K562 (cell line): ENCODE measurements at regions not wholly inside any gene's neighbourhood (a gene's known extent, or its start where the extent isn't known, plus 50 kb on each side); places are given as distances from the start of the nearest gene placed in this dataset.

Source experiments
- ATAC-seq: fragments of 200-7000 bp; cut with Tn5 transposase; 3 replicates; pipeline ENCODE4 v1.9.1; 2020; ENCODE audit warnings: moderate library complexity
- BruUV-seq: library from RNA; stranded (reverse); fragments of 400-500 nt; replicated peaks from 2 replicates; lab custom pipeline; 2021; lab: Mats Ljungman, UMichigan
- CTCF ChIA-PET: fragments of 300-600 bp; formaldehyde crosslinking; extraction: SDS; loops from one replicate; lab custom pipeline; 2021; ENCODE audit warnings: low intra/inter-chr PET ratio; lab: Yijun Ruan, JAX
- POLR2A ChIA-PET: fragments of 300-600, 350-650 bp; sonication (Branson Sonifier 250); formaldehyde crosslinking; extraction: SDS; loops from one replicate; lab custom pipeline; 2021; ENCODE audit warnings: antibody characterized with exemption, inconsistent platforms; lab: Yijun Ruan, JAX
- DNase-seq, 4 experiments: peaks; one replicate each; pipeline versions ENCODE4 v3.0.0 to v3.0.0-alpha.2; 2011 to 2018; ENCODE audit warnings: low spot score in 3 of 4, mixed read lengths in 3 of 4; ENCODE audit errors: extremely low read depth in 1 of 4
- FAIRE-seq: peaks from 2 replicates; lab custom pipeline; 2011; peaks lifted over from hg19 to GRCh38; lab: Jason Lieb, UNC
- H2AFZ ChIP-seq: 2 replicates; pipeline ENCODE4 v1.6.0; 2011; ENCODE audit warnings: low read depth, low read length, control low read depth, inconsistent platforms
- H3K27ac ChIP-seq: fragments of 200-600 bp; 3 replicates; pipeline ENCODE4 v1.8.0; 2011; ENCODE audit warnings: low read depth, mild to moderate bottlenecking, control low read depth, inconsistent platforms, low read length, moderate library complexity, mixed read lengths; ENCODE audit errors: extremely low read depth
- H3K27me3 ChIP-seq, 2 experiments: fragments of 300-600 bp in 1 of 2; 2 replicates in 1 of 2; 3 replicates in 1 of 2; pipeline versions ENCODE4 v1.6.0 to v1.8.0; 2011; ENCODE audit warnings: inconsistent platforms in 2 of 2, low read length in 2 of 2, mild to moderate bottlenecking in 1 of 2, mixed read lengths in 1 of 2, moderate library complexity in 1 of 2; ENCODE audit not compliant: control insufficient read depth in 2 of 2, insufficient read depth in 2 of 2
- H3K36me3 ChIP-seq: fragments of 300-600 bp; 3 replicates; pipeline ENCODE4 v1.8.0; 2011; ENCODE audit warnings: mild to moderate bottlenecking, low read length, inconsistent platforms; ENCODE audit not compliant: control insufficient read depth, insufficient read depth
- H3K4me1 ChIP-seq, 2 experiments: fragments of 200-600 bp in 1 of 2; replicated peaks in 1 of 2; 2 replicates in 1 of 2; 3 replicates in 1 of 2; pipeline versions ENCODE4 v1.5.1 to v1.8.0; 2011; ENCODE audit warnings: inconsistent platforms in 2 of 2, low read length in 2 of 2, mild to moderate bottlenecking in 1 of 2, mixed read lengths in 1 of 2, moderate library complexity in 1 of 2; ENCODE audit not compliant: control insufficient read depth in 2 of 2, insufficient read depth in 2 of 2
- H3K4me2 ChIP-seq: 2 replicates; pipeline ENCODE4 v1.6.1; 2011; ENCODE audit warnings: low read length, control low read depth, inconsistent platforms, mixed read lengths; ENCODE audit not compliant: insufficient read depth
- H3K4me3 ChIP-seq: fragments of 200-600 bp; sonication (generic), shearing (Covaris generic); 2 replicates; pipeline ENCODE4 v1.5.1; 2016; ENCODE audit warnings: control low read depth, inconsistent platforms
- H3K79me2 ChIP-seq: fragments of 200-600 bp; 3 replicates; pipeline ENCODE4 v1.8.0; 2011; ENCODE audit warnings: low read length, inconsistent platforms; ENCODE audit not compliant: control insufficient read depth, insufficient read depth
- H3K9ac ChIP-seq, 2 experiments: 2 replicates each; pipeline versions ENCODE4 v1.6.0 to v1.6.1; 2011; ENCODE audit warnings: low read depth in 2 of 2, low read length in 2 of 2, control low read depth in 1 of 2, inconsistent platforms in 1 of 2, mild to moderate bottlenecking in 1 of 2, mixed read lengths in 1 of 2; ENCODE audit not compliant: insufficient read depth in 1 of 2
- H3K9me1 ChIP-seq: one replicate; pipeline ENCODE4 v1.6.0; 2011; ENCODE audit warnings: inconsistent platforms, mild to moderate bottlenecking, low read length, moderate library complexity; ENCODE audit not compliant: control insufficient read depth, insufficient read depth
- H3K9me3 ChIP-seq: replicated peaks from 2 replicates; pipeline ENCODE4 v1.5.1; 2011; ENCODE audit warnings: low read depth, low read length, inconsistent platforms; ENCODE audit not compliant: control insufficient read depth, insufficient read depth
- H4K20me1 ChIP-seq: replicated peaks from 2 replicates; pipeline ENCODE4 v1.6.1; 2011; ENCODE audit warnings: low read length, inconsistent platforms, mixed read lengths; ENCODE audit not compliant: control insufficient read depth, insufficient read depth
- CHD1 ChIP-seq: fragments of 200-600 bp; sonication (generic); IDR thresholded peaks from one replicate; pipeline ENCODE4 v1.6.1; 2012; ENCODE audit warnings: mild to moderate bottlenecking, moderate library complexity, low read length, inconsistent platforms
- ELF1 ChIP-seq: fragments of 200-800 bp; sonication (Bioruptor generic); IDR thresholded peaks from 2 replicates; pipeline ENCODE4 v1.6.1; 2016; ENCODE audit warnings: missing genetic modification characterization, missing compliant biosample characterization
- FOSL1 ChIP-seq: fragments of 200-800 bp; sonication (Bioruptor generic); conservative IDR thresholded peaks from 2 replicates; pipeline ENCODE4 v1.6.1; 2016; ENCODE audit warnings: missing genetic modification characterization, missing compliant biosample characterization
- NCOR1 ChIP-seq: fragments of 450-650 bp; IDR thresholded peaks from 2 replicates; pipeline ENCODE4 v1.6.1; 2016; ENCODE audit warnings: mild to moderate bottlenecking, moderate library complexity
- NFE2L1 ChIP-seq: fragments of 450-650 bp; IDR thresholded peaks from 2 replicates; pipeline ENCODE4 v1.6.1; 2016; ENCODE audit warnings: missing genetic modification characterization, low read depth, mild to moderate bottlenecking, missing compliant biosample characterization, moderate library complexity, borderline replicate concordance
- NUFIP1 ChIP-seq: fragments of 450-650 bp; IDR thresholded peaks from 2 replicates; pipeline ENCODE4 v1.6.1; 2018; ENCODE audit not compliant: partially characterized antibody
- OTX1 ChIP-seq: fragments of 450-650 bp; formaldehyde crosslinking; IDR thresholded peaks from 2 replicates; pipeline ENCODE4 v1.4.0; 2022; ENCODE audit warnings: mild to moderate bottlenecking
- POLR2A ChIP-seq: fragments of 450-650 bp; conservative IDR thresholded peaks from 2 replicates; pipeline ENCODE4 v1.6.1; 2016
- RBM17 ChIP-seq: fragments of 200-400 bp; formaldehyde crosslinking; IDR thresholded peaks from 2 replicates; pipeline ENCODE4 v1.6.1; 2017; ENCODE audit warnings: low read depth, mild to moderate bottlenecking, low read length, borderline replicate concordance
- TCF7L2 ChIP-seq: fragments of 150-350 bp; IDR thresholded peaks from 2 replicates; pipeline ENCODE4 v1.6.1; 2016; ENCODE audit warnings: low read depth, mild to moderate bottlenecking, low read length, moderate library complexity
- TSC22D4 ChIP-seq: fragments of 450-650 bp; IDR thresholded peaks from 2 replicates; pipeline ENCODE4 v1.6.1; 2016; ENCODE audit warnings: missing genetic modification characterization, missing biosample characterization, control low read depth
- ZFPM2 ChIP-seq: fragments of 250-450 bp; sonication (Bioruptor Pico); IDR thresholded peaks from 2 replicates; pipeline ENCODE4 v1.5.1; 2022; ENCODE audit warnings: mild to moderate bottlenecking
- ZNF133 ChIP-seq: fragments of 250-450 bp; sonication (Bioruptor Pico); IDR thresholded peaks from 2 replicates; pipeline ENCODE4 v1.4.0; 2020; ENCODE audit warnings: mild to moderate bottlenecking
- ZNF232 ChIP-seq: sonication (generic); formaldehyde crosslinking; IDR thresholded peaks from 2 replicates; pipeline ENCODE4 v1.8.0; 2022; ENCODE audit warnings: mild to moderate bottlenecking, missing genetic modification reagents
- ZNF644 ChIP-seq: fragments of 200-800 bp; sonication (Bioruptor generic); IDR thresholded peaks from 2 replicates; pipeline ENCODE4 v1.6.1; 2016; ENCODE audit warnings: low read depth, missing genetic modification characterization, missing compliant biosample characterization
- ZNF780A ChIP-seq: fragments of 250-450 bp; sonication (Bioruptor Pico); IDR thresholded peaks from 2 replicates; pipeline ENCODE4 v1.5.0; 2021; ENCODE audit warnings: mild to moderate bottlenecking
- WGBS: fragments of 100-300 bp; shearing (Covaris generic); methylation state at CpG from one replicate; pipeline ENCODE4 v1.1.6; 2016; ENCODE audit warnings: low coverage, mixed read lengths; ENCODE audit not compliant: insufficient coverage; ENCODE audit errors: missing lambda C conversion rate; 5-methylcytosine and 5-hydroxymethylcytosine counted together
- in situ Hi-C: fragments of 300-500 bp; cut with MboI; formaldehyde crosslinking; loops from 4 replicates; pipeline ENCODE4 v1.15.0; 2018; ENCODE audit warnings: inconsistent platforms, mixed read lengths
- intact Hi-C: fragments of 100-400 bp; cut with micrococcal nuclease; formaldehyde crosslinking; loops from 2 replicates; pipeline ENCODE4 v1.14.2; 2022
- TF ChIP-seq, protein P1 (sequence below): fragments of 450-650 bp; IDR thresholded peaks from 2 replicates; pipeline ENCODE4 v1.6.1; 2016; ENCODE audit warnings: antibody characterized with exemption
- TF ChIP-seq, protein P2 (sequence below): fragments of 150-350 bp; conservative IDR thresholded peaks from 2 replicates; pipeline ENCODE4 v1.6.1; 2014; ENCODE audit warnings: low read length

- Histone ChIP-seq H3K36me3 (no peaks in the 10 kb centered on the region), H4K20me1 (no peaks in the 10 kb centered on the region), H3K27ac (no peak overlapping the region), H3K9ac (no peak overlapping the region), H2AFZ (no peak overlapping the region), H3K9me1 (no peaks in the 10 kb centered on the region), H3K9me3 (0 out of 2 replicates have a peak, but pooled peaks cover 2% of the 10 kb centered on the region), H3K27me3 (no peaks in the 10 kb centered on the region), H3K4me1 (no peaks in the 10 kb centered on the region), H3K79me2 (no peaks in the 10 kb centered on the region), H3K4me3 (no peak overlapping the region), H3K4me2 (no peak overlapping the region)
- intact Hi-C loops, result no loop called here
- FAIRE-seq, result no peak
- no peak for ATAC-seq
- WGBS, result 0% methylated on average over 2 of the region's 2 CpGs
- BruUV-seq, result no TSS peak
- CTCF ChIA-PET, result no interaction called here
- DNase-seq, result no peak
- in situ Hi-C loops, result no loop called here
- POLR2A ChIA-PET, result no interaction called here
- TF ChIP-seq, protein P1, sequence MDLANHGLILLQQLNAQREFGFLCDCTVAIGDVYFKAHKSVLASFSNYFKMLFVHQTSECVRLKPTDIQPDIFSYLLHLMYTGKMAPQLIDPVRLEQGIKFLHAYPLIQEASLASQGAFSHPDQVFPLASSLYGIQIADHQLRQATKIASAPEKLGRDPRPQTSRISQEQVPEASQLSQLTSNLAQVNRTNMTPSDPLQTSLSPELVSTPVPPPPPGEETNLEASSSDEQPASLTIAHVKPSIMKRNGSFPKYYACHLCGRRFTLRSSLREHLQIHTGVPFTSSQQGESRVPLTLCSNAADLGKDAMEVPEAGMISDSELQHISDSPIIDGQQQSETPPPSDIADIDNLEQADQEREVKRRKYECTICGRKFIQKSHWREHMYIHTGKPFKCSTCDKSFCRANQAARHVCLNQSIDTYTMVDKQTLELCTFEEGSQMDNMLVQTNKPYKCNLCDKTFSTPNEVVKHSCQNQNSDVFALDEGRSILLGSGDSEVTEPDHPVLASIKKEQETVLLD, result no peak
- TF ChIP-seq FOSL1 (tag), result no peak
- no peak for TF ChIP-seq TCF7L2
- no peak for TF ChIP-seq NUFIP1
- TF ChIP-seq POLR2A, result no peak
- TF ChIP-seq ZNF780A (CRISPR knock-in tag), result no peak
- TF ChIP-seq OTX1 (CRISPR knock-in tag), result no peak
- TF ChIP-seq ZNF644 (tag), result no peak
- TF ChIP-seq ZNF133 (CRISPR knock-in tag), result no peak
- TF ChIP-seq, protein P2, sequence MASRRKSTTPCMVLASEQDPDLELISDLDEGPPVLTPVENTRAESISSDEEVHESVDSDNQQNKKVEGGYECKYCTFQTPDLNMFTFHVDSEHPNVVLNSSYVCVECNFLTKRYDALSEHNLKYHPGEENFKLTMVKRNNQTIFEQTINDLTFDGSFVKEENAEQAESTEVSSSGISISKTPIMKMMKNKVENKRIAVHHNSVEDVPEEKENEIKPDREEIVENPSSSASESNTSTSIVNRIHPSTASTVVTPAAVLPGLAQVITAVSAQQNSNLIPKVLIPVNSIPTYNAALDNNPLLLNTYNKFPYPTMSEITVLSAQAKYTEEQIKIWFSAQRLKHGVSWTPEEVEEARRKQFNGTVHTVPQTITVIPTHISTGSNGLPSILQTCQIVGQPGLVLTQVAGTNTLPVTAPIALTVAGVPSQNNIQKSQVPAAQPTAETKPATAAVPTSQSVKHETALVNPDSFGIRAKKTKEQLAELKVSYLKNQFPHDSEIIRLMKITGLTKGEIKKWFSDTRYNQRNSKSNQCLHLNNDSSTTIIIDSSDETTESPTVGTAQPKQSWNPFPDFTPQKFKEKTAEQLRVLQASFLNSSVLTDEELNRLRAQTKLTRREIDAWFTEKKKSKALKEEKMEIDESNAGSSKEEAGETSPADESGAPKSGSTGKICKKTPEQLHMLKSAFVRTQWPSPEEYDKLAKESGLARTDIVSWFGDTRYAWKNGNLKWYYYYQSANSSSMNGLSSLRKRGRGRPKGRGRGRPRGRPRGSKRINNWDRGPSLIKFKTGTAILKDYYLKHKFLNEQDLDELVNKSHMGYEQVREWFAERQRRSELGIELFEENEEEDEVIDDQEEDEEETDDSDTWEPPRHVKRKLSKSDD, result no peak
- TF ChIP-seq ZNF232 (CRISPR knock-in tag), result no peak
- no peak for TF ChIP-seq RBM17
- TF ChIP-seq CHD1, result no peak
- no peak for TF ChIP-seq ELF1
- TF ChIP-seq TSC22D4 (tag), result no peak
- TF ChIP-seq NCOR1, result no peak
- TF ChIP-seq ZFPM2, result no peak
- TF ChIP-seq NFE2L1 (tag), result no peak
Observed at GRCh38 chr18:73719611-73720010, 428.0 kb downstream of the FBXO15 start.
